Stomach (tissue), 4 donors: ENCODE measurements at regions not wholly inside any gene's neighbourhood (a gene's known extent, or its start where the extent isn't known, plus 50 kb on each side); places are given as distances from the start of the nearest gene placed in this dataset.

Experiments
- EP300 ChIP-seq: sonication (generic); formaldehyde crosslinking; IDR thresholded peaks from one replicate; pipeline ENCODE4 v1.6.1; 2017; ENCODE audit warnings: antibody characterized with exemption
- POLR2A ChIP-seq, 4 donors: fragments of 450-650 bp; IDR thresholded peaks; one replicate each; pipeline ENCODE4 v1.6.1; 2016; ENCODE audit warnings: antibody characterized with exemption in 4 of 4, control low read depth in 2 of 4, mild to moderate bottlenecking in 1 of 4, moderate library complexity in 1 of 4
- POLR2AphosphoS5 ChIP-seq, 3 donors: sonication (generic); formaldehyde crosslinking; IDR thresholded peaks; one replicate each; pipeline ENCODE4 v1.6.1; 2016; ENCODE audit warnings: antibody characterized with exemption in 3 of 3
- TF ChIP-seq, protein P1 (sequence below), 7 experiments: fragments of 450-650 bp in 4 of 7; fragments of 200-600 bp in 3 of 7; sonication (generic) in 3 of 7; IDR thresholded peaks; one replicate each; pipeline ENCODE4 v1.5.1; 2016 to 2019; ENCODE audit warnings: antibody characterized with exemption in 7 of 7, control low read depth in 2 of 7, mild to moderate bottlenecking in 1 of 7

- TF ChIP-seq, protein P1, sequence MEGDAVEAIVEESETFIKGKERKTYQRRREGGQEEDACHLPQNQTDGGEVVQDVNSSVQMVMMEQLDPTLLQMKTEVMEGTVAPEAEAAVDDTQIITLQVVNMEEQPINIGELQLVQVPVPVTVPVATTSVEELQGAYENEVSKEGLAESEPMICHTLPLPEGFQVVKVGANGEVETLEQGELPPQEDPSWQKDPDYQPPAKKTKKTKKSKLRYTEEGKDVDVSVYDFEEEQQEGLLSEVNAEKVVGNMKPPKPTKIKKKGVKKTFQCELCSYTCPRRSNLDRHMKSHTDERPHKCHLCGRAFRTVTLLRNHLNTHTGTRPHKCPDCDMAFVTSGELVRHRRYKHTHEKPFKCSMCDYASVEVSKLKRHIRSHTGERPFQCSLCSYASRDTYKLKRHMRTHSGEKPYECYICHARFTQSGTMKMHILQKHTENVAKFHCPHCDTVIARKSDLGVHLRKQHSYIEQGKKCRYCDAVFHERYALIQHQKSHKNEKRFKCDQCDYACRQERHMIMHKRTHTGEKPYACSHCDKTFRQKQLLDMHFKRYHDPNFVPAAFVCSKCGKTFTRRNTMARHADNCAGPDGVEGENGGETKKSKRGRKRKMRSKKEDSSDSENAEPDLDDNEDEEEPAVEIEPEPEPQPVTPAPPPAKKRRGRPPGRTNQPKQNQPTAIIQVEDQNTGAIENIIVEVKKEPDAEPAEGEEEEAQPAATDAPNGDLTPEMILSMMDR (IDR thresholded peaks at IDR 0.05): no peak
- no peak for TF ChIP-seq EP300
- no peak for TF ChIP-seq POLR2AphosphoS5 (IDR thresholded peaks at IDR 0.05)
- no peak for TF ChIP-seq POLR2A (IDR thresholded peaks at IDR 0.05)
These were observed 99.9 kb upstream of the SLC24A4 start for GRCh38 chr14:92223025-92223424.
